ENCODE measurements at regions not wholly inside any gene's neighbourhood (a gene's known extent, or its start where the extent isn't known, plus 50 kb on each side); places are given as distances from the start of the nearest gene placed in this dataset.
A peak's percentile ranks its signal among the peaks of the same experiment; 100 is the strongest.

DNA sequence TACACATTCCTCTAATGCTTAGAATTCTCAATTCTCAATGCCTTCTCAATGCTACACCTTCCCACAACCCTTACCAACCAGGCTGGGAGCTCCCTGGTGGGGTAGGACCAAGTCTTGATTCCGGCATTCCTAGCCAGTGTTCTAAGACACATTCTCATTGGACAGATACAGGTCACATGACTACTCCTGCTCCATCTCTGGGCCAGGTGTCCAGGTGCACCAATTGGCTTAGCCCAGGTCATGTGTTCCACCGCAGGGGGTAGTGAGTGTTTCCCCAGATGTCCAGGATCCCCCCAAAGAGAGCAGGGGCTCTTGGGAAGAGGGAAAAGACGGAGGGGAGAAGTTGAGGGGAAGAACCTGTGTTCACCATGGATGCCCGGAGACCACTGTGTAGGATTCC lies 58.7 kb upstream of the MLN start:
- no peak for DNase-seq

DNA sequence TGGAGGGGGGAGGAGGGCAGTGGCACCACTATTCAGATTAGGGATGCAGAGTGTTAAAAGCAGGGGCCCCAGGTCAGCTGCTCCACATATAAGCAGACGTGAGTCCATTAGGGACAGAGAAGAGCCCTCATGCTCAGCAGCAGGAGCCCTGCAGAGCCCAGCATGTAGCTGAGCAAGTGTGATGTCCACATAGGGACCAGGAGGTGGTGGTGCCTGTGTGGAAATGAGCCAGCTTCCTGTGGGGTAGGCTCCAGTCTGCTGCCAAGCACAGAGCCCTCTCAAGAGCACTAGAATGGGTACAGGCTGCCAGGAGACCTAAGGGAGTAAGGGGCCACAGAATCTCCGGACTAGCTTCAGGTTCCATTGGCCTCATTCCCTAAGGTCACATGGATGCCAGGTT lies 57.9 kb upstream of the MLN start:
- no peak for DNase-seq

DNA sequence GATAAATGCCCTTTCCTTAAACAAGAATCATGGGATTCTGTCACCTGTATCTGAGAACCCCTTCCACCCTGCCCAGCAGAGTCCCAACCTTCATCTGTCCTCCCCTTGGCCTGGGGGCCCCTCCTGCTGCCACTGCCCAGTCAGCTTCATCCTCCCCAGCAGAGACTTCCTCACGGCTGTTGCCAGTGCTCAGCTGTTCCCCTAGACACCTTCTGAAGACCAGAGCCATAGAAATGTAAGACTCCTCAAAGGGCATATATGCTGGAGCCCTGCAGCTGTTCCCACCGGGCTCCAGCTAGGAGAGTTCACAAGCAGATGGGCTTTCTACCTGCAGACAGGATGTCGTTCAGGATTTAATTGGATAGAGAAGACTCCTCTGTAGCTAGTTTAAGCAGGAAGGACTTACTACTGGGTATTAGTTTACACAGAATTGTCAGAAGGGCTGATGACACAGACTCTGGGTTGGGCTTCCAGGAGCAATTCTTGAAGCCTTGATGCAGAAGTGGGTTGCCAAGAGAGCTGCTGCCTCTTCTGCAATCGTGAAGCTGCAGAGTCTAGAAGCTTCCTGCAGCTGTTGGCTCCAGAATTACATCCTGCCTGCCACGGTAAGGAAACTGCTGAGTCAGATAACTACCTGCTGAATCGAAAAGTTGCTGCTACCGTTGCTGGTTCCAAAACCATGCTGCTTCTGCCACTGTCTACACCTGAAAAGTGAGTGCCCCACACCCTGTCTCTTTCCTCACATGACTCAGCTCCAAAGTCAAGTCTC lies 57.1 kb upstream of the MLN start:
- peak; percentile 21 for DNase-seq

DNA sequence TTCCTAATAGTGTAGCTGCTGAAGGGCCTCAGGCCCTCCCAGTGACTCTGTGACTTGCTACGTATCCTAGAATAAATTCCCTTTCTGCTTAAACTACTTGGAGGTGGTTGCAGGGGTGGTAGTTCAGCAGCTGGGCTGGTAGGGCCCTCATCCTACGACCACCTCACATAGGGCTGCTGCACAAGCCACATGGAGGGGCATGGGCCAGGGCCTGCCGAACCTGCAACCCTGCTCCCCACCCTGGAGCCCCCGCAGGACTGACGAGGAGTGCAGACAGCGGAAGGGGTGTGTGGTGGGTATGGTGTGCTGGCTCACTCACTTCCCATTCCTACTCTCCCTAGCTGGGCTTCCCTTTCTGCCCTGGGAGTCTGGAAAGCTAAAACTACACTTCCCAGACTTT lies 56.2 kb upstream of the MLN start:
- no peak for DNase-seq

DNA sequence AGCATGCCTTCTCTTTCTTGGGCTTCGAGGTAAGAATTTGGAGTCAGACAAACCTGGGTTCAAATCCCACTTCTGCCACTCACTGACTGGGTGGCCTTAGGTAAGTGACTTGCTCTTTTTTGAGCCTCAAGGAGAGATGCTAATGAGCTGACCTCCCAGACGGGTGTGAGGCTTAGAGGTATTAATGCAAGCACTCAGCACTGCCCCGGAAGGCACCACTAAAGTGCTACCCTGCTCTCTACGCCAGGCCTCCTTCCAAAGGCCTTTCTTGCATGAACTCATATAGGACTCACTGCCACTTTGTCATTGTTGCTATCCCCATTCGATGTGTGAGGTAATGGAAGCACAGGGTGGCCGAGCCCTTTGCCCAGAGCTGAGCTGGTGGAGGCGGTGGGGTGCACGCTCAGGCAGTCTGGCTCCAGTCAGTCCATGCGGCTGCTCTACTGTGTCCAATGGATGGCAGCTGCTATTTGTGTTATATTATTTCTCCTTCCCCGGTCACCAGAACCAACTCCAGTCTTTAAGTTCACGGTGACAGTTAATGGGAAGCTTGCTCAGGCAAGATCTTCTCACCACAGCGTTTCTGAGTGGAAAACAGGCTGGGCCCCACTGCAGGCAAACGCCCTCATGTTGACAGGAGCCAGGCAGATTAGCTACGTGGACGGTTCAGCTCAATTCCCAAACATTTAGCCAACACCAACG lies 55.2 kb upstream of the MLN start:
- no peak for DNase-seq

DNA sequence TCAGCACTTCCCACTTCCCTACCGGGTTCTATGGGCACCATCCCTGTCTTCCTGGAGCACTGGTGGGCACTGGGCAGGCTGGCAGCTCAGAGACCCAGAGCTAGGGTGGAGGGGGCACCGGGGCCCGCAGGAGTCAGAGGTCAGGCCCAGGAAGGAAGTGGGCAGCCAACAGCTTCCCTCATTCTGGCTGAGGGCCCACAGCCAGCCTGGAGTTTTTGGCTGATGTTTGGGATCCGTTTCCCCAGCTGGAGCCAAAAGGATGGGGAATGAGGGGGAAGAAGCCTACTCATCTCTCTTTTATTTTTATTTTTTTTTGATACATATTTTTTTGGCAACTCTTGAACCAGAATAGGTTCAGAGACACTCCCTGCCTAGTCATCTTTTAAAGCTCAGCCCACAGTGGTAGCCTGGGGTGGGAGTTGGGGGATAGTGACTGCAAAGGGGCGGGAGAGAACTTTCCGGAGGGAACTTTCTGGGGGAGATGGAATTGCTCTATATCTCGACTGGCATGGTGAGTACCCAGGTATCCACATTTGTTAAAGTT lies 54.2 kb upstream of the MLN start:
- no peak for DNase-seq

DNA sequence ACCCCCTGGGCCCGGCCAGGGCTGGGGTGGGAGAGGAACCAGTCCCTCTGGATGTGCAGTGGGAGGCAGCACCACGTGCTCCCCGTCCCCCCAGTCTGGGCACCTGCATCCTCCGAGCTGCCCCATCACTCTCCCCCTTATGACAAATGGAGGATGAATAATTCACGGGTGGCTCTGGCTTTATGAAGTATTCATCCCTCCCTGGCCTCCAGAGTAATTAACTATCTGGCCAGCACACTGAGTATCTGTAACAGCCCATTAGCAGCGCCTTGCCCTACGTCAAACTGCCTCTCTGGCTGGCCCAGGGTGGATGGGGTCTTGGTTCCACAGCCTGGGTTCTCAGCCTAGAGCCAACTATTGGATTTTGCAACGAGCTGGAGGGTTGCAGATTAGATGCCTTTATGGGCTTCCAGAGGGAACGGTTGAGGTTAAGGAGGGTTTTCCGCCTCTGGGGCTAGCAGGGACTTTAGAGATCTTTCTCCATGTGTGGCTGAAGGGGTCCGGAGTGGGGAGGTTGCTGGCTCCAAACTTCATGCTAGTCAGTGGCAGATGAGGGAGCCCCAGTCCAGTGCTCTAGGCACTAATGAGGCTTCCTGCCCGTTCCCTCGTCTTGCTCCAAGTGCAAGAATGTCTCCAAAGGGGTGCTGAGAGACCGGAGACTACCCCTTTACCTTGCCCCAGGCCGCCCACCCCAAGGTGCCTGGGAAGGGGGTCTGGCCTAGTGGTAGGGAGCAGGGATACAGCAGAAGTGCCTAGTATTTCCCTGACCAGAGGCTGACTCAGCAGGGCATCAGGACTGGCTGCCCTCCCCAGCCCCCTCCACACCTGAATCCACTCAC lies 53.5 kb upstream of the MLN start:
- DNase-seq = no peak

DNA sequence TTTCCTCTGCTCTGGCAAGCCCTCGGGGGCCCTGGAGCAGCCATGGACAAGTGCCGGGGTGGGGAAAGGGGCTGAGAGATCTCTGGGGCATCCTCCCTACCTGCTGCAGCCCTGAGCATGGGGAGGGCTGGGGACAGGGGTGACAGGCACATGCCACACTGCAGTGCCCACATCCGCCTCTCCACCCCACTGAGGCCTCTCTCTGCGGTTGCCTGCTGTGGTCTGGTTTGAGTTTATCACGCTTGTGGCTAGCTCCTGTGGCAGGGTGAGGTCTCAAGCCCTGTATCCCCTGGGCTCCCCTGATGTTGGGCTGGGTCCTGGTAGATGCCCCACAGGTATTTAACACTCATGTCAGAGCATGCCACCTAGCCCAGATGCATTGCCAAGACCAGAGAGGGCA lies 52.9 kb upstream of the MLN start:
- DNase-seq = no peak

DNA sequence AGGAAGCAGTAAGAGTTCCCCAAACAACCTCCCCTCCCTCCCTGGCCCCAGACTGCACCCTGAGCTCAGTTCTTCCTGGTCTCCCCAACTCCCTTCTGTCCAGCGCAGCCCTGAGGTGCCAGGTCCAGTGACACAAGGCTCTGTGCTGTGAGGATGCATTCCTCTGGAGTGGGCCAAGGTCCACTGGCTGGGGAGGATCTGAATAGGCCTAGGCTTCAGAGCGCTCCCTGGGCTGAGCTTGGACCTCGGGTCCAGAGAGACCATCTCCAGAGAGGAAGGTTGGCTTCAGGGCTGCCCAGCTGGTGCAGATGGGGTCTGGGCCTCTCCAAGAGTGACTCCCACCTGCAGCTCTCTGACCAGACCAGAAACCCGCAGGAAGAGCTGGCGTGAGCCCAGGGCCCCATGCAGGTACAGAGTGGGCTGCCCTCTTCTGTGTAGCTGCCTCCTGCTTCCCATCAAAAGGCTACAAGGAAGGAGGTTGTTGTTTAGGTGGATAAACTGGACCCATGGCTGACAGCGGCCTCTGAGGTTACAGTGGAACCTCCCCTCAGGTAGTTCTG lies 52.3 kb upstream of the MLN start:
- DNase-seq = no peak

DNA sequence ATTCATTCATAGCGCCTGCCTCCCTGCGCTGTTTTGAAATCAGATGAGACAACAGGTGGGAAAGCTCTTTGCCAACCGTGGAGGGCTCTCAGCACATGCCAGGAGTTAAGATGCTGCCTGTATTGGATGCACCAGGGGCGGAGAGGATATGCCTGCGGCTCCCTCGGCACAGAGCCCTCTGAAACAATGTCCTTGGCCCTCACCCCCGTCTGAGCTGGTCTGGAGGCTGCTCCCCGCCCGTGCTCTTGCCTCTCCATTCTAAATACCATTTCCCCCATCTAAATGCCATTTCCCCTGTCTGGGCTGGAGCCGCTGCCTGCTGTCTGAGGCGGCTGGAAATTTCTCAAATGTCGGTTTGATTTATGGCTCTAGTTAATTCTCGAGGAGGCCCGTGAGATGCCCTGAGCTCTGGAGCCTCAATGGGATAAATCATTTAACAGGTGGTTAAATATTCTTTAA lies 50.8 kb upstream of the MLN start:
- no peak for DNase-seq

DNA sequence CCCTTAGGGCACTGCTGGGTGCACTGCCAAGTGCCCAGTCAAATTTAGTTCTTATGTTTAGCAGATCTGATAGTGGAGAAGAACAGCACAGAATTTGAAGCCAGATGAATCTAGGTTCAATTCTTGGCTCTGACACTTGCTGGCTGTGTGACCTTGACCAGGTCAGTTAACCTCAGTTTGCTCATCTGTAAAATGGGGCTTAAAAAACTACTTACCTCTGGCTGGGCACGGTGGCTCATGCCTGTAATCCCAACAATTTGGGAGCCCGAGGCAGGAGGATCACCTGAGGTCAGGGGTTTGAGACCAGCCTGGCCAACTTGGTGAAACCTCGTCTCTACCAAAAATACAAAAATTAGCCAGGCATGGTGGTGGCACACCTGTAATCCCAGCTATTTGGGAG lies 49.9 kb upstream of the MLN start:
- DNase-seq = no peak
